Tibial artery (tissue), 4 donors: ENCODE measurements at regions not wholly inside any gene's neighbourhood (a gene's known extent, or its start where the extent isn't known, plus 50 kb on each side); places are given as distances from the start of the nearest gene placed in this dataset.
A peak's percentile ranks its signal among the peaks of the same experiment; 100 is the strongest.

Source experiments
- DNase-seq, 2 donors: peaks; one replicate each; pipeline ENCODE4 v3.0.0-alpha.2; 2019
- H3K27ac ChIP-seq, 2 donors: fragments of 200-600 bp; sonication (generic) in 1 of 2; 1 replicate in 1 of 2; 2 replicates in 1 of 2; pipeline ENCODE4 v1.5.1; 2018 to 2019; ENCODE audit warnings: mild to moderate bottlenecking in 1 of 2
- H3K27me3 ChIP-seq, 2 donors: fragments of 200-600 bp; sonication (generic) in 1 of 2; one replicate each; pipeline versions ENCODE4 v1.5.1 to v1.6.0; 2016 to 2019
- H3K36me3 ChIP-seq, 3 donors: fragments of 200-600 bp; sonication (generic) in 2 of 3; one replicate each; pipeline ENCODE4 v1.5.1; 2016 to 2019; ENCODE audit warnings: mild to moderate bottlenecking in 2 of 3
- H3K4me1 ChIP-seq, 4 donors: fragments of 200-600 bp; sonication (generic) in 2 of 4; 1 replicate in 3 of 4; 2 replicates in 1 of 4; pipeline ENCODE4 v1.5.1; 2016 to 2019
- H3K4me3 ChIP-seq, 2 donors: fragments of 200-600 bp; sonication (generic) in 1 of 2; 1 replicate in 1 of 2; 2 replicates in 1 of 2; pipeline ENCODE4 v1.5.1; 2018 to 2019; ENCODE audit warnings: mild to moderate bottlenecking in 2 of 2
- H3K9me3 ChIP-seq, 3 donors: fragments of 200-600 bp; sonication (generic) in 1 of 3; one replicate each; pipeline ENCODE4 v1.5.1; 2016 to 2019
- CTCF ChIP-seq, 2 experiments: fragments of 200-600 bp in 1 of 2; fragments of 450-650 bp in 1 of 2; IDR thresholded peaks; one replicate each; pipeline ENCODE4 v1.5.1; 2017 to 2019; ENCODE audit warnings: antibody characterized with exemption in 2 of 2, mild to moderate bottlenecking in 1 of 2, moderate library complexity in 1 of 2
- intact Hi-C: fragments of 100-400 bp; cut with DNase I; formaldehyde crosslinking; loops from one replicate; pipeline ENCODE4 v1.15.0; 2023; ENCODE audit warnings: low total_unique reads

- H3K4me1 ChIP-seq = peaks cover 0 to 14% (median 5%) of the 10 kb centered on the region in 4 donors
- no peak for TF ChIP-seq CTCF (IDR thresholded peaks at IDR 0.05)
- H3K27ac ChIP-seq = peak overlapping the region in 1 of 2 donors; percentile 47
- no peaks in the 10 kb centered on the region for H3K36me3 ChIP-seq
- H3K27me3 ChIP-seq = no peaks in the 10 kb centered on the region
- no peak overlapping the region for H3K4me3 ChIP-seq
- H3K9me3 ChIP-seq = no peaks in the 10 kb centered on the region
- intact Hi-C loops = no loop called here
- no peak for DNase-seq
Observed at GRCh38 chr12:75815756-75816155, 215.8 kb downstream of the PHLDA1 start.

GRCh38 chr12:75814851-75815754 is 216.5 kb downstream of the PHLDA1 start:
- H3K9me3 ChIP-seq = no peaks in the 10 kb centered on the region
- TF ChIP-seq CTCF (IDR thresholded peaks at IDR 0.05) = no peak
- H3K27me3 ChIP-seq = no peaks in the 10 kb centered on the region
- DNase-seq = no peak
- no peak overlapping the region for H3K4me3 ChIP-seq
- H3K36me3 ChIP-seq = no peaks in the 10 kb centered on the region
- peaks cover 0 to 14% (median 5%) of the 10 kb centered on the region in 4 donors for H3K4me1 ChIP-seq
- intact Hi-C loops = no loop called here
- H3K27ac ChIP-seq = peak overlapping the region; percentile 27 to 47

DNA sequence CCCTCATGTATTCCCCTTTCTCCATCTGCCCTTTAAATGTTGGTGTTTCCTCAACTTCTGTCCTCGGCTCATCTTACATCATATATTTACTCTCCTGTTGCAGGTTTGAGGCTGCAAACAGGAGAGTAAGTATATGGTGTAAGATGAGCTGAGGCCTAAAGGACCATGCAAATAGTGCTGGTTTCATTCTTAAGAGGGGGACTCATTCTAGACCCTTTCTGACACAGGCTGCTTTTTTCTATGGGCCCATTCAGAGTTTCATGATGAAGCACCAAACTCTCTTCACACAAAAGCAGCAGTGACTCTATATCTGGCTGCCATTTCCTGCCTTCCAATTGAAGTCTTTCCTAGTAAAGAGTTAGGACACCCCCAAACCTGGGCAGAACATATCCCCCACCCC is 218.5 kb downstream of the PHLDA1 start:
- intact Hi-C loops = no loop called here
- H3K27me3 ChIP-seq = no peaks in the 10 kb centered on the region
- DNase-seq = no peak
- no peak for TF ChIP-seq CTCF (IDR thresholded peaks at IDR 0.05)
- no peaks in the 10 kb centered on the region for H3K9me3 ChIP-seq
- no peak overlapping the region for H3K27ac ChIP-seq
- no peaks in the 10 kb centered on the region for H3K36me3 ChIP-seq
- peaks cover 0 to 14% (median 5%) of the 10 kb centered on the region in 4 donors for H3K4me1 ChIP-seq
- no peak overlapping the region for H3K4me3 ChIP-seq

DNA sequence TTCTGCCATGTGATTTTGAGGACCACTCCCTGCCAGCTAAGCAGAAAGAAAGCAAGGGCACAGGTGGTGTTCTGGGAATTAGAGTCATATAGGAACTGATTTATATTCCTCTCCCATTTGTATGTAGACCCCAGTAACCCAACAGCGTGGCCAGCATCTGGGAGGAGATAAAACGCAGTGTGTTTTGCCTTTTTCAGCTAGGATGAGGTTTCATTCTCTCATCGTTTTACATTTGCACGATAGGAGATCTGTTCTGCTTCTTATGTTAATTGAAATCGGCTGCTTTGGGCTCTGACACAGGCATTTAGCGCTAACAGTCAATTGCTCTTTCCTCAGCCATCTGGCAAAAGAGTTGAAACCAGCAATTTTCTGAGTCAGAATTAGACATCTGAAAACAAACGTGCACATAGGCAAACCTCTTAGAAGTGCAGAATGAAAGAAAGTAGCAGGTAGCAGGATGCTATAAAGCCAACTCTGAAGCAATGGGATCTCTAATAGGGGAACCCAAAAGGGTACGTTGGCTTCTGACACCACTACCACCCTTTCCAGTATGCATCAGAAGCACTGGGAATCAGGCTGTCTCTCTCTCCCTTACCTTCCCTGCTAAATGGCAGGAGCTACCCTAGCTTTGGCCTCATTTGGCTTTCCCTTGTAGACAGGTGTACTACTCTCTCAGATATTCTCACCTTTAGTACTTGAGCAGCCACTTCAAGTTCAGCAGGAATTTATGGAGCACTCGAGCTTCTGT is 219.1 kb downstream of the PHLDA1 start:
- no peaks in the 10 kb centered on the region for H3K27me3 ChIP-seq
- no peak overlapping the region for H3K27ac ChIP-seq
- intact Hi-C loops = no loop called here
- H3K4me3 ChIP-seq = no peak overlapping the region
- TF ChIP-seq CTCF (IDR thresholded peaks at IDR 0.05) = no peak
- H3K36me3 ChIP-seq = no peaks in the 10 kb centered on the region
- no peak for DNase-seq
- no peaks in the 10 kb centered on the region for H3K9me3 ChIP-seq
- peaks cover 0 to 14% (median 5%) of the 10 kb centered on the region in 4 donors for H3K4me1 ChIP-seq

- intact Hi-C loops = no loop called here
- H3K27me3 ChIP-seq = no peaks in the 10 kb centered on the region
Observed at GRCh38 chr12:75809746-75810145, 221.8 kb downstream of the PHLDA1 start.

More at GRCh38 chr12:75809746-75810145, 221.8 kb downstream of the PHLDA1 start:
- no peak for DNase-seq
- Histone ChIP-seq H3K9me3 (no peaks in the 10 kb centered on the region), H3K4me1 (peaks cover 0 to 15% (median 2%) of the 10 kb centered on the region in 4 donors), H3K27ac (no peak overlapping the region), H3K4me3 (no peak overlapping the region), H3K36me3 (no peaks in the 10 kb centered on the region)
- TF ChIP-seq CTCF (IDR thresholded peaks at IDR 0.05) = no peak
